ENCODE measurements at regions not wholly inside any gene's neighbourhood (a gene's known extent, or its start where the extent isn't known, plus 50 kb on each side); places are given as distances from the start of the nearest gene placed in this dataset.

- peaks cover 0 to 10% (median 1%) of the 10 kb centered on the region in 4 donors for H3K4me1 ChIP-seq
- TF ChIP-seq, protein P1, sequence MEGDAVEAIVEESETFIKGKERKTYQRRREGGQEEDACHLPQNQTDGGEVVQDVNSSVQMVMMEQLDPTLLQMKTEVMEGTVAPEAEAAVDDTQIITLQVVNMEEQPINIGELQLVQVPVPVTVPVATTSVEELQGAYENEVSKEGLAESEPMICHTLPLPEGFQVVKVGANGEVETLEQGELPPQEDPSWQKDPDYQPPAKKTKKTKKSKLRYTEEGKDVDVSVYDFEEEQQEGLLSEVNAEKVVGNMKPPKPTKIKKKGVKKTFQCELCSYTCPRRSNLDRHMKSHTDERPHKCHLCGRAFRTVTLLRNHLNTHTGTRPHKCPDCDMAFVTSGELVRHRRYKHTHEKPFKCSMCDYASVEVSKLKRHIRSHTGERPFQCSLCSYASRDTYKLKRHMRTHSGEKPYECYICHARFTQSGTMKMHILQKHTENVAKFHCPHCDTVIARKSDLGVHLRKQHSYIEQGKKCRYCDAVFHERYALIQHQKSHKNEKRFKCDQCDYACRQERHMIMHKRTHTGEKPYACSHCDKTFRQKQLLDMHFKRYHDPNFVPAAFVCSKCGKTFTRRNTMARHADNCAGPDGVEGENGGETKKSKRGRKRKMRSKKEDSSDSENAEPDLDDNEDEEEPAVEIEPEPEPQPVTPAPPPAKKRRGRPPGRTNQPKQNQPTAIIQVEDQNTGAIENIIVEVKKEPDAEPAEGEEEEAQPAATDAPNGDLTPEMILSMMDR (IDR thresholded peaks at IDR 0.05) = no peak
- TF ChIP-seq POLR2AphosphoS5 (IDR thresholded peaks at IDR 0.05) (no peak), EP300 (IDR thresholded peaks at IDR 0.05) (no peak), POLR2A (IDR thresholded peaks at IDR 0.05) (no peak)
- no peak for DNase-seq
- no peak for ATAC-seq (ENCODE audit: low FRiP score in 2 of 2)
- peaks cover 0 to 4% (median 0%) of the 10 kb centered on the region in 4 donors for H3K9me3 ChIP-seq
- no peak overlapping the region for H3K27ac ChIP-seq
- WGBS, 2 donors = 77 to 86% methylated on average over 4 of the region's 4 CpGs
- no peaks in the 10 kb centered on the region for H3K27me3 ChIP-seq
- H3K4me3 ChIP-seq = no peak overlapping the region
- no peaks in the 10 kb centered on the region for H3K36me3 ChIP-seq
These were observed 95.2 kb upstream of the CLDN10 start for GRCh38 chr13:95457294-95457693.

DNA sequence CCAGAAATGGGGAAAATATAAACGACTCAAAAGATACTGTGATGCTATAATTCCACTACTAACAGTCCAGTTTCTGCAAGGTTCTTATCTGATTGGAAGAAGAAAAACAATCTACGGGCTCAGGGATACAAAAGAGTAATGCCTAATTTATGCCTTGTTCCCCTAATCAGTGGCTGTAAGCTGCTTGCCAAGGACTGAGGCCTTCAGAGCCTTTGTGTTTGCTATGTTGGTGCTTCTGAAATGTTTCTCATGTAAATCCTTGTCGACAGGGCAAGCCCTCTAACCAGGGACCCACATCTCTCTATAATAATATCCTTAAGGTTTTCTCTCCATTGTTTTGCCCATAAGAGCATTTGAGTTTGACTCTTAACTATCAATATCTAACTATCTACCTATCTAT, 89.7 kb upstream of the CLDN10 start:
- H3K27me3 ChIP-seq = no peaks in the 10 kb centered on the region
- H3K4me3 ChIP-seq = no peak overlapping the region
- 42 to 49% methylated on average over 3 of the region's 3 CpGs for WGBS, 2 donors
- no peaks in the 10 kb centered on the region for H3K4me1 ChIP-seq
- DNase-seq (no peak), ATAC-seq (ENCODE audit: low FRiP score in 2 of 2) (no peak)
- H3K36me3 ChIP-seq = no peaks in the 10 kb centered on the region
- H3K9me3 ChIP-seq = peaks cover 0 to 4% (median 0%) of the 10 kb centered on the region in 4 donors
- no peak overlapping the region for H3K27ac ChIP-seq
- TF ChIP-seq EP300 (IDR thresholded peaks at IDR 0.05) (no peak), POLR2AphosphoS5 (IDR thresholded peaks at IDR 0.05) (no peak), POLR2A (IDR thresholded peaks at IDR 0.05) (no peak)
- TF ChIP-seq, protein P1 (IDR thresholded peaks at IDR 0.05) = no peak

DNA sequence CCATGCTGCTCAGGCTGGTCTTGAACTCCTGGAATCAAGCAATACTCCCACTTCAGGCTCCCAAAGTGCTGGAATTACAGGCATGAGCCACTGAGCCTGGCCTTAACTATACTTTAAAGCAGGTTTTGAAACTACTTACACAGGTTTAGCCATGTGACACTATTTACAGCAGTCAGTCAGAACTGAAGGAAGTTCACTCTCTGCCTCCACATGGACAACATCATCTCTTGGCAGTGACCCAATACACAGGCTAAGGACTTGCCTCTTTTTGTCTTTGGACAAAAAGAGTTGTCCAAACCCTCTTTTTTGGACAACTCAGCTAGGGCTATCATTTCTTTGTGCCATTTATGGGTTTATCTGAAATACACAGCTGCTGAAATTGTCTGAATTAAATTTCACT, 89.0 kb upstream of the CLDN10 start:
- peaks cover 0 to 4% (median 0%) of the 10 kb centered on the region in 4 donors for H3K9me3 ChIP-seq
- no peak overlapping the region for H3K27ac ChIP-seq
- no peaks in the 10 kb centered on the region for H3K27me3 ChIP-seq
- no peaks in the 10 kb centered on the region for H3K4me1 ChIP-seq
- no peak overlapping the region for H3K4me3 ChIP-seq
- no peaks in the 10 kb centered on the region for H3K36me3 ChIP-seq
- DNase-seq = no peak
- no peak for ATAC-seq (ENCODE audit: low FRiP score in 2 of 2)
- TF ChIP-seq, protein P1 (IDR thresholded peaks at IDR 0.05) = no peak
- TF ChIP-seq POLR2A (IDR thresholded peaks at IDR 0.05) (no peak), EP300 (IDR thresholded peaks at IDR 0.05) (no peak), POLR2AphosphoS5 (IDR thresholded peaks at IDR 0.05) (no peak)

DNA sequence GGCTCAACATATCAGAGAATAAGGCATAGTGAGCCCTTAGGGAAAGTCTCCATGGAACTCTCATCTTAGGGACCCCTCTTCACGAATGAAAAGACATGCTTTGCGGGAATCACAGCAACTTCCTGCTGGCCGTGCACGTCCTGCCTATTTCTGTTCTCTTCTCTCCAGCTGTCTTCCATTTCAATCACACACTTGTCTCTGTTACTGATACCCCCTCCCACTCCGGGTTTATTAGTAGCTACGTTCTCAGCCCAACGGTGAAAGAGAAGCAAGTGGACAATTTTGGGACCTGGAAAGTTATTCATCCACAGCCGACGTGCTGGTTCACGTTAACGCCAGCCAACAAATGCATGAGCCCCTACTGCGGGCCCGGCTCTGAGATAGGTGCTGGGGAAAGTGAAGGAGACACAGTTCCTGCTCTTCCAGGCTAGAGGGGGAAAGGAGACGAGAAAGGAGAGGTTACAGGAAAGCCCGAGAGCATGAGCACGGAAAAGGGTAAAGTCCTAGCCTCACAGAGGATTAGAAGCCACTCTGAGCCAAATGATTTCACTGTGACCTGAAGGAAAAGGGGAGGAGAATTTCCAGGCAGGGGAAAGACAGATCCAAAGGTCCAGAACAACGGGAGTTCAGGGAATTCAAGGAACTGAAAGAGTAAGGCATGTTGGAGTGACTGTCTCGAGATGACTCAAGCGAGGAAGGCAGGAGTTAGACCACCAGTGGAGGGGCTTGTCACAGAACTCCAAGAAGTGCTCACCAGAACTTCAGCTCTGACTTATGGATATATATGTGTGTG, 81.8 kb upstream of the CLDN10 start:
- no peaks in the 10 kb centered on the region for H3K36me3 ChIP-seq
- no peak overlapping the region for H3K27ac ChIP-seq
- no peak for TF ChIP-seq EP300 (IDR thresholded peaks at IDR 0.05)
- no peak for TF ChIP-seq POLR2A (IDR thresholded peaks at IDR 0.05)
- TF ChIP-seq, protein P1 (IDR thresholded peaks at IDR 0.05) = no peak
- TF ChIP-seq POLR2AphosphoS5 (IDR thresholded peaks at IDR 0.05) = no peak
- H3K4me1 ChIP-seq = no peaks in the 10 kb centered on the region
- no peak for ATAC-seq (ENCODE audit: low FRiP score in 2 of 2)
- H3K4me3 ChIP-seq = no peak overlapping the region
- H3K27me3 ChIP-seq = no peaks in the 10 kb centered on the region
- DNase-seq = no peak
- no peaks in the 10 kb centered on the region for H3K9me3 ChIP-seq
- WGBS, 2 donors = 70 to 81% methylated on average over 19 of the region's 19 CpGs

GRCh38 chr13:95471960-95472359, 80.6 kb upstream of the CLDN10 start:
- H3K27ac ChIP-seq = no peak overlapping the region
- no peaks in the 10 kb centered on the region for H3K9me3 ChIP-seq
- H3K36me3 ChIP-seq = no peaks in the 10 kb centered on the region
- TF ChIP-seq POLR2A (IDR thresholded peaks at IDR 0.05) = no peak
- no peak for TF ChIP-seq POLR2AphosphoS5 (IDR thresholded peaks at IDR 0.05)
- no peak for TF ChIP-seq EP300 (IDR thresholded peaks at IDR 0.05)
- TF ChIP-seq, protein P1 (IDR thresholded peaks at IDR 0.05) = no peak
- WGBS, 2 donors = 100% methylated on average over 2 of the region's 2 CpGs
- no peak overlapping the region for H3K4me3 ChIP-seq
- no peak for DNase-seq
- H3K4me1 ChIP-seq = no peaks in the 10 kb centered on the region
- no peak for ATAC-seq (ENCODE audit: low FRiP score in 2 of 2)
- H3K27me3 ChIP-seq = no peaks in the 10 kb centered on the region

Measured in upper lobe of left lung (tissue), 6 donors.